ENCODE measurements at regions not wholly inside any gene's neighbourhood (a gene's known extent, or its start where the extent isn't known, plus 50 kb on each side); places are given as distances from the start of the nearest gene placed in this dataset.

GRCh38 chr1:38763121-38763520 is 96.5 kb downstream of the RRAGC start:
- TF ChIP-seq L3MBTL2 (IDR thresholded peaks at IDR 0.05) (no peak), ZKSCAN1 (IDR thresholded peaks at IDR 0.05; ENCODE audit: low read depth, low read length) (no peak), FOXK1 (CRISPR knock-in tag; IDR thresholded peaks at IDR 0.05; ENCODE audit: borderline replicate concordance) (no peak), ZFP30 (CRISPR knock-in tag; IDR thresholded peaks at IDR 0.05; ENCODE audit: borderline replicate concordance) (no peak), NFIX (CRISPR knock-in tag; IDR thresholded peaks at IDR 0.05; ENCODE audit: low read depth) (no peak), POLR2AphosphoS5 (IDR thresholded peaks at IDR 0.05; ENCODE audit: control insufficient read depth, insufficient read depth, low read depth, low read length) (no peak), CTCF (IDR thresholded peaks at IDR 0.05 in 2 of 3, conservative IDR thresholded peaks at IDR 0.05 in 1 of 3; ENCODE audit: insufficient read depth in 2 of 3, low read depth in 1 of 3, low read length in 3 of 3) (no peak), RNF2 (IDR thresholded peaks at IDR 0.05) (no peak), TCFL5 (CRISPR knock-in tag; conservative IDR thresholded peaks at IDR 0.05) (no peak), BRCA1 (IDR thresholded peaks at IDR 0.05) (no peak), BRCA1 (CRISPR knock-in tag; IDR thresholded peaks at IDR 0.05) (no peak), RFX1 (IDR thresholded peaks at IDR 0.05) (no peak), CTBP1 (IDR thresholded peaks at IDR 0.05; ENCODE audit: borderline replicate concordance) (no peak), RFX5 (IDR thresholded peaks at IDR 0.05; ENCODE audit: low read depth, low read length) (no peak)

Data from K562 (cell line).